ENCODE measurements at regions not wholly inside any gene's neighbourhood (a gene's known extent, or its start where the extent isn't known, plus 50 kb on each side); places are given as distances from the start of the nearest gene placed in this dataset.
"Not testable (repeated sequence)": the region's sequence is repeated elsewhere in the genome, so short reads cannot be mapped to it uniquely, and the experiment has no call there.

DNA sequence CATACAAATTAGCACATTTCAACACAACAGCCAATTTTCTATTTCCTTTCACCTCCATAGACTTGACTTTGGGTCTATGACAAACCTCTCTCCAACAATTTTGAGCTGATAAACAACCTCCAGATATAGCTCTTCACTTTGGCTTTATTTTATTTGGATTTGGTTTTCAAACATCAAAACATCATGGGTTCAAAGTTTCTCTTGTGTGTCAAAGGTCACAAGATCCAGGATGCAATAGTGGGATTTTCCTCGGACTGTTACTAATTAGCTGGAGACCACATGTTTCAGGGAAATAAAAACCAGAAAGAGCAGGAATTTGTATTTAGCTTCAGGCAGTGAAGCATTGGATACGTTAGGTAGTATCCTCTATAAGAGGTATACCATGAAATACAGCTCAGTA, 351.0 kb upstream of the SOX9 start:
- no peak for DNase-seq (ENCODE audit: low read depth in 2 of 2)

DNA sequence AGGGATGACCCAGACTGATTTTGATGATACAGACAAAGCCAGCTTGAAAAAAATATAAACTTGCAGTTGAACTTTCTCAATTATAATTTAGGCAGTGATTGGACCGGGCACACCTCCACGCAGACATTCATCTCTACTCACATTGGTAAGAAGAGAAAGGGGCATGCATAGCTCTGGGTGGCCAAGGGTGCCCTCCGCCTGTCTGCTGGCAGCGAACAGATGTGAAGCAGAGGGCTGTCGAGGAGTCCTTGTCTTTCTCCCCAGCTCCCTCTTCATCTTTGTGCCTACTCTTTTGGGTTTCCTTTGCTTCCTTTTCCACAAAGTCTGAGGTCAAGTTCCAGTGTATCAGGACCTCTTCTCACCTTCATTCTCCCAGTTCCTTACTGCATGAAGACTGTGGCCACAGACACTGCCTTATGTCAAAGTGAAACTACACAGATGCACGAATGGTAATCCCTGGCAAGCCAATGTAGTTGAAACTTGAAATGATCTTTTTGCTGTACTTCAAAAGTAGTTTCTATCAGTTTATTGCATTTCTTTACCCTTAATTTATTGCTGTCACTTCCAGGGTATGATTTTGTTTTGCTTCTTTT, 343.7 kb upstream of the SOX9 start:
- DNase-seq (ENCODE audit: low read depth in 2 of 2), result no peak

DNA sequence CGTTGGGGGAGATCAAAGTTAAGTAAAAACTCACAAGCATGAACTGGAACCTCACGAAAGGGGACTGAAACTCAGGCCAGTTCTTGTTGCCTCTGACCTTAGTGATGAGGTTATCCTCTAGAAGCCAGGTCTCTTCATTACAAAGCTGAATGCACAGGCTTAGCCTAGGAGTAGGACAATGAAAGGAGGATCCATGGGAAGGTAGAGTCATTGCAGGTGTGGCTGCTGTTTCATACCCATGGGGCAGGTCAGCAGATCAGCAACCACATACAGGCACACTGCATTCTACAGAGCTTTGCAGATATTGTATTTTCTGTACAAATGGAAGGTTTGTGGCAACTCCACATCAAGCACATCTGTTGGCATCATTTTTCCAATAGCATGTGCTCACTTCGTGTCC, 341.3 kb upstream of the SOX9 start:
- no peak for DNase-seq (ENCODE audit: low read depth in 2 of 2)

DNA sequence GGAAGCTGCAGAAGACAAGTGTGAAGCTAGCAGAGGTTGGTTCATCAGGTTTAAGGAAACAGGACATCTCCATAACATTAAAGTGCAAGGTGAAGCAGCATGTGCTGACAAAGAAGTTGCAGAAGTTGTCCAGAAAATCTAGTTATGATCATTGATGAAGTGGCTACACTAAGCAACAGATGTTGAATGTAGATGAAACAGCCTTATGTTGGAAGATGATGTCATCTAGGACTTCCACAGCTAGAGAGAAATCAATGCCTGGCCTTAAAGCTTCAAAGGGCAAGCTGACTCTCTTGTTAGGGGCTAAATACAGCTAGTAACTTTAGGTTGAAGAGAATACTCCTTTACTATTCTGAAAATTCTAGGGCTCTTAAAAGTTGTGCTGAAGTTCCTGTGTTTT, 340.2 kb upstream of the SOX9 start:
- DNase-seq (ENCODE audit: low read depth in 2 of 2), result no peak

DNA sequence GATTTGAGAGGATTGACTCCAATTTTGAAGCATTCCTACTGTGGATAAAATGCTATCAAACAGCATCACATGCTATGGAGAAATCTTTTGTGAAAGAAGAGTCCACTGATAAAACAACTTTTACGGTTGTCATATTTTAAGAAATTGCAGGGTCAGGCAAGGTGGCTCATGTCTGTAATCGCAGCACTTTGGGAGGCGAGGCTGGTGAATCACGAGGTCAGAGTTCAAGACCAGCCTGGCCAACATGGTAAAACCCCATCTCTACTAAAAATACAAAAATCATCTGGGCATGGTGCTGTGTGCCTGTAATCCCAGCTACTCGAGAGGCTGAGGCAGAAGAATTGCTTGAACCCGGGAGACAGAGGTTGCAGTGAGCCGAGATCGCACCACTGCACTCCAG, 338.8 kb upstream of the SOX9 start:
- not testable (repeated sequence) for DNase-seq (ENCODE audit: low read depth in 2 of 2)

DNA sequence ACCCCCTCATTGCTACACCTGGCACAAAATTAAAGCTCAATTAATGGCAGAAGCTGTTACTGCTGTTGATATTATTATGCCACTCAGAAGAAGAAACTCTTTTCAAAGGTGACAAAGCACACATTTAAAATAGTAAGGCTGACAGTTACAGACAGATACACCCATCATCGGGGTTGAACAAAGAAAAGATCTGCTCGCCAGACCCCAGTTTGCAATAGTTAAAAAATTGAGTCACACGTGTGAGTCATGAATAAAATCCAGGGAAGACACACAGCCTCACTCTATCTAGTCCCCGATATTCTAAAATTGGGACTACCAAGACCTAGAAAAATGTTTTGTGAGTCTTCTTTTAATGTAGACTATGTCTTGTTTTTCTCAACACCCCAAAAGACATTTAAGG, 330.0 kb upstream of the SOX9 start:
- no peak for DNase-seq (ENCODE audit: low read depth in 2 of 2)

DNA sequence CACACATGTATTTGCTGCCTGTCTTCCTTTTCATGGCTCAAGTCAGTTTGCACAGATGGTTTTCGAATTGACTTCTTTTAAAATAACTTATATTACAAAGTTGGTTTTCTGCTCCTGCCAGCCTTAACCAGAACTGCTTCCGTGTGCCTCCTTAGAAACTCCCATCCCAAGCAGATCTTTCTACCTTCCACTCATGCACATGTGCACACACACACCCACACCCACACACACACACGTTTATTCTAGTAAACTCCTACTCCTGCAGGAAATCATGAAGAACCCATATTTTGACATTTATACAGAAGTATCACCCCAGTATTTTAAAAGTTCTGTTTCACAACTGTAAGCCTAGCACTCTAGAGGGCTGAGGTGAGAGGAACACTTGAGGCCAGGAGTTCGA, 329.5 kb upstream of the SOX9 start:
- no peak for DNase-seq (ENCODE audit: low read depth in 2 of 2)

DNA sequence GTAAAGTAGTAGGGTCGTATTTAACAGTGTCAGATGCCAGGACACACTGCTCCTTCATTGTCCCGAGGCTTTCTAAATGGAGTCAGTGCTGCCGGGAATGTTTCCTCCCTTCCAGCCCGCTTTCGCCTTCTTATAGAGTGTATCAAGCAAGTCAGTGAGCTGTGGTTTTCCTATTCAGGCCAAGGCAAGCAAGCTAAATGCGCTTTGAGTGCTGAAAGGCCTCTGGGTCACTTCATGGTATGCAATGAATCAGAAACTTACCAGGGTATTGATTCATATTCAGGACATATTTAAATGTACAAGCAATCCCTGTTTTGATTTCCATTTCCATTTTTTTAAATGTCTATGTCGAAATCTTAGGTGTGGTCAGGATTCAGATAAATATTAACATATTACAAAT, 327.9 kb upstream of the SOX9 start:
- no peak for DNase-seq (ENCODE audit: low read depth in 2 of 2)

DNA sequence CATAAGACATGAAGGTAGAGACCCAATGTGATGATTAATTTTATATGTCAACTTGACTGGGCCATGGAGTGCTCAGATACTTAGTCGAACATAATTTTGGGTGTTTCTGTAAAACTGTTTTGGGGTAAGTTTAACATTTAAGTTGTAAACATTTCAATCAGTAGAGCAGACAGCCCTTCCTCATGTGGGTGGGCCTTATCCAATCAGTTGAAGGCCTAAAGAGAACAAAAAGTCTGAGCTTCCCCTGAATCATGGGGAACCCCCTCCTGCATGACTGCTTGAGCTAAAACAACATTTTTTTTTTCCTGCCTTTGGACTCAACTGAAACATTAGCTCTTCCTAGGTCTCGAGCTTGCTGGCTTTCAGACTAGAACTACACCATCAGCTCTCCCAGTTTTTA, 327.3 kb upstream of the SOX9 start:
- DNase-seq (ENCODE audit: low read depth in 2 of 2), result no peak

DNA sequence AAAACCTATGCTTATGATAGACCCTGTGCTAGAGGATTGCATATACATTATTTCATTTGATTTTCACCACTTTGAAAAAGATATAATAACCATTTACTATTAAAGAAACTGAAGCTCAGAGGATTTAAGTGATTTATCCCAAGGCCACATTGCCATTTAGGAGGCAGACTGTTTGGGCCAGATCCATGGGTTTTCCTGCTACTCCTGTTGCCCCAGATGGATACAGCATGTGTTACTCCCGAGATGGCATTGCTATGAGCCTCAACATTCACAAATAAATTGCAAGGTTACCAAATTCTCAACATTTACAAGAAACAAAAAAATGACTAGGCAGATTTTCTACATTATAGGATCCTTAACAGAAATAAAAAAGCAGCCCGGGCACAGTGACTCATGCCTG, 322.1 kb upstream of the SOX9 start:
- DNase-seq (ENCODE audit: low read depth in 2 of 2), result no peak

DNA sequence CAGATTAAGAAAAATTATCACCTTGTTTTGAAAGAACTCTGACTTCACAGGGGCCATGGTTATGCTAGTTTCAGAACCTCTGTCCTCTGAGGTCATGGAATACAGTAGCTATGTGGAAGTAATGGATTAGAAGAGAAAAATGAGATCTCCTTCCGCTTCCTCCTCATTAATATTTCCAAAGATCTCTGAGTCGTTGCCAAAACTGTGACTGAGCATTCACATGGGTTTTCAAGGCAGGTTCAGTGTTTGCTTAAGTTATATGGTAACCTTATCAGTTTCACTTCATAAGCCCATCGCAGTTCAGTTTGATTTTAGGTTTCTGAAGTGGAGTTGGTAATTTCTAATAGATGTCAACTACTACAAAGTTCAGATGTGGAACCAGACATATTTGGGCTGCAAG, 321.2 kb upstream of the SOX9 start:
- DNase-seq (ENCODE audit: low read depth in 2 of 2), result no peak

DNA sequence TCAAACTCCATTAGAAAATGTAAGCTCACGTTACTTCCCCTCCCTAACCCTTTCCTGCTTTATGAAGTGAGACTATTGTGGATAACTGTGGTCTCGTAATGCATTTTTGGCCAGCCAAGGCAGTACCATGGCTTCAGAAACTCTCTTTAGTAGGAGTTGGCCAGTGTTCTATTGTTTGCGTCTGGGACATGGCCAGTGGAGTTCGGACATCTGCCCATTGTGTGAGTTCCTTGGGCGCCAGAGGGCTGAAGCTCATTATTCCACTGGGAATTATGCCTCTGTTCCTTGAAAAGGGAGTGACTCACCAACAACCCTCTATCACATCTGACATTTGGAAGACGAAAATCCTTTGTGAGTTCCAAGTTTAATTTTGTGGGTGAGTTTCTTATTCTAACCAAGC, 319.5 kb upstream of the SOX9 start:
- DNase-seq (ENCODE audit: low read depth in 2 of 2), result no peak

DNA sequence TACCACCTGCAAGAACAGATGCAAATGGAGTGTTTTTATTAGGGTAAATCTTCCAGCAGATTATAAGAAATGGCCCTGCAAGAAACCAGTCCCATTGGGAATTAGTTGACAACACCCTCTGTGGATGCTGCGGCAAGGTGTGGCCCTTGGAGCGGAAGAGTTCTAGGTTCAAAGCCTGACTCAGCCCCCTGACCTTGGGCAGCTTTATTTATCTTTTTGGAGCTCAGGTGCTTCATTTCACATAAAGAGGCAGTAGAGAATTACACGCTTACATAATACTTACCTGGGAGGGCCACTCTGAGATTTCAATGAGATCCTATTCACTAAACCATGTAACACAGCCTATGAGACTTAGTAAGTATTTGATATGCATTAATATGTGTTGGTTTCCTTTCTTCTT, 318.2 kb upstream of the SOX9 start:
- DNase-seq (ENCODE audit: low read depth in 2 of 2), result no peak

DNA sequence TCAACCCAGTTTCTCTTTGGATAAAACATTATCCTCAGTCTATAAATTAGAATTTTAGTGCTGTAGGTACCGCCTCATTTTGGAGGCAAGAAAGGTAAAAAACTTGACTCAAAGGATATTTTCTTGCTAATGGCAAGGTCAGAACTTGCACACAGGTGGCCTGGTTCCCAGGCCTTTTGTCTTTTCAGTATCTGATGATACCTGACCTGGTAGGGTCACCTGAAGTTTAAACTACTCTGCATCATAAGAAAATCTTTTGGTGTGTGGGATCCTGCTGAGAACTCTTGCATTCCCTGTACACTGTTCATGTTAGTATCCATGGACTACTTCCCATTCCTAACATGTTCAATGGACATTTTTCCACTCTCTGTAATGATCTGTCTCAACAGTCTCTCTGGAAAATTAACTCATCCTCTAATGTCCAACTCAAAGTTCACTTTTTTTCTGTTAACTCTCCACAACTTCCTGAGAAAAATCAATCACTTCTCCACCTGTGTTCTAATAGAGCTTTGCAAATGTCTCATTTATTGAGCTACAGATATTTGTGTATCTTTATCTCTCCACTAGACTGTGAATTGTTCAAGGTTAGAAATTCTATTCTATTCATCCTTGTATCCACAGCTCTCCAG, 317.1 kb upstream of the SOX9 start:
- DNase-seq (ENCODE audit: low read depth in 2 of 2), result no peak

DNA sequence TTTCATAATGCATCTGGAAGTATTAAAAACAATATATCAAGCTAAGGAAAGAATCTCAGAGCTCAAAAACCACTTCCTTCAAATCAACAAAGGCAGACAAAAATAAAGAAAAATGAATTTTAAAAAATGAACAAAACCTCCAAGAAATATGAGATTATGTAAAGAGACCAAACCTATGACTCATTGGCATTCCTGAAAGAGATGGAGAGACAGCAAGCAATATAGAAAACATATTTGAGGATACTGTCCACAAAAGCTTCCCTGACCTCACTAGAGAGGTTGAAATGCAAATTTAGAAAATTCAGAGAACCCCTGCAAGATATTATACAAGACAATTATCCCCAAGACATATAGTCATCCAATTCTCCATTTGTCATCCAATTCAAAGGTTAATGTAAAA, 311.3 kb upstream of the SOX9 start:
- no peak for DNase-seq (ENCODE audit: low read depth in 2 of 2)

DNA sequence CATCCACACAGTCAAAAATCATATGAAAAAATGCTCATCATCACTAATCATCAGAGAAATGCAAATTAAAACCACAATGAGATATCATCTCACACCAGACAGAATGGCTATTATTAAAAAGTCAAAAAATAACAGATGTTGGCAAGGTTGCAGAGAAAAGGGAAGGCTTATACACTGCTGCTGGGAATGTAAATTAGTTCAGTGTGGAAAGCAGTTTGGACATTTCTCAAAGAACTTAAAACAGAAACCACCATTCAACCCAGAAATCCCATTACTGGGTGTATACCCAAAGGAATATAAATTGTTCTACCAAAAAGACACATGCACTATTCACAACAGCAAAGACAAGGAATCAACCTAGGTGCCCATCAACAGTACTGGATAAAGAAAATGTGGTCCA, 307.0 kb upstream of the SOX9 start:
- not testable (repeated sequence) for DNase-seq (ENCODE audit: low read depth in 2 of 2)

DNA sequence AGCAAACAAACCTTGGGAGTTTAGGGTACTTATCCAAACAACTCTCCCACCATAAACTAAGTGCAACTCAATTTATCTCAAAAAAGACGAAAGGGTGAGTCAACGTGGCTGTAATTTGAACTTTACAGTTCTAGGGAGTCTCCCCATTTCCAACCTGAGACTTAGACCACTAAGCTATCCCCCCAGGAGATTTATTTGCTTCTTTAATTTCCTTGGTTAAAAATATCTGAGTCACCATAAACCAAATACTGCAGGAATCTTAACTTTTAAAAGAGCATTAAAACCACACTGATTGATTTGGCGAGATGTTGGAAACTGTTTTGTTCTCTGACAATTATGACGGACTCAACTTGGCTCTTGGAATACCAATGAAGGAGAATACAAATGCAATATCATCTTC, 299.3 kb upstream of the SOX9 start:
- no peak for DNase-seq (ENCODE audit: low read depth in 2 of 2)

DNA sequence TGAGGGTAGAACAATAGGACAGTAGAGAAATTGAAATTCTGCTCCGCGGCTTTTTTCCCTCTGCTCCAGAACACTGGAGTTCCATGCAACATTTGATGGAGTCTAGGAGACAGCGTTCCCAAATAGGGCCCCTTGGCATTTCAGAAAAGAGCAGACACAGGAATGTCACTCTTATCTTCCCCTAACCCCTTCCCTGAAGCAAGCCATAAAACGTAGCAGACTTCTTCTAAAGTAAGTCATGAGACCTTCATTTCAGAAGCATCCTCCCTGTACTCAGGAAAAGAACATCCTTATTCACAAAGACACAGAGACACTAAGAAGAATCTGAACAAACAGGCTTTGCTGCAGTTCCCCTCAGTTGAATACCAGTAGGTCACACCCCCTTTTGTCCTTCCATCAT, 296.1 kb upstream of the SOX9 start:
- no peak for DNase-seq (ENCODE audit: low read depth in 2 of 2)

DNA sequence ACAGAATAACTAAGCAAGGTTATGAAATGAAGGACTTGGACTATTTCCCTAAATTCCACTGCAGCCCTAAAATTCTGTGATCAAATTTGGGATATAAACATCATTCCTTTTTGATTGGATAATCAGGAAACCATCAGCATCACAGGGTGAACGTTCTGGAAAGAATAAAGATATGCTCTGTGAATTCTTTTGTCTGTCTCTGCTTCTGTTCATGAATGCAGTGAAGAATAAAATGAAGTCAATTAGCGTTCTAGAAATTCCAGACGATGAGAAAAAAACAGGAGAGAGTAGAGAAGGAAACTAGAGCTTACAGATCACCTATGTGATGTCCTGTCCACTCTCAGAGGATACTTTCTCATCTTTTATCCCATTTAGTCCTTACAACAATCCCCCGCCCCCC, 295.1 kb upstream of the SOX9 start:
- DNase-seq (ENCODE audit: low read depth in 2 of 2), result no peak

DNA sequence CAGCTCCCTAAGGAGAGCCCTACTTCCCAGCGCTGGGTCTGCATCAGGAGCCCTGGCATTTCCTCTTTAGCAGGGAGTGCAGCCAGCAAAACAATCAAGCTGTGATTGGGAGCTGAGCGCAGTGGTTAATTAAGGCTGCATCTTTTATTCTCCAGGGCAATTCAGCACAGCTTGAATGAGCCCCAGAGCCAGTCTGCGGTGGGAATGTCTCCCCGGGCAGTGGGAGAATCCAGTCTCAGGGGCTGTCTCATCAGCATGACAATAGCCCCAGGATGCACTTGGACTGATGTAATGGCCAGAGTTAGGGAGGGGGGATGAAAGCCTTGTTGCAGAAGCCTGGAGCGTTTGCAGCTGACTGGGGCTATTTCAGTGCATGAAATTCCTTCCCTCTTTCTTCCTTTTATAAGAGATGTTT, 292.6 kb upstream of the SOX9 start:
- DNase-seq (ENCODE audit: low read depth in 2 of 2), result no peak

DNA sequence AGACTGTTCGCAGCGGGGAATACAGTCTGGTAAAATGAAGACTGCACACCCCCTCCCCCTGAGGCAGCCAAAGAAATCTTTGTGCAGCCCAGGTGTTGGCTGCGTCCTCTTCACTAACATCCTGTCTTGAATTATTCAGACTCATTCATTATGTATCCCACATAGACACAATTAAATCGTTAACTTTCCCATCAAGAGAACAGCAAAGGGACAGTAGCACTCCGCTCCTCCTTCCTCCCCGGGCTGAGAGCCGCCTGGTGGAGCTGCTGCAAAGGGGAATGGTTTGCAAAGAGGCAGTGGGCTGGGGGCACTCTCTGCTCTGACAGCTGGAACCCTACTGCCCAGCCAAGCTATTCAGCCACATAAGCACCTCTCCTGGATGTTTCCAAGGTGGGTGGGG, 290.0 kb upstream of the SOX9 start:
- no peak for DNase-seq (ENCODE audit: low read depth in 2 of 2)

DNA sequence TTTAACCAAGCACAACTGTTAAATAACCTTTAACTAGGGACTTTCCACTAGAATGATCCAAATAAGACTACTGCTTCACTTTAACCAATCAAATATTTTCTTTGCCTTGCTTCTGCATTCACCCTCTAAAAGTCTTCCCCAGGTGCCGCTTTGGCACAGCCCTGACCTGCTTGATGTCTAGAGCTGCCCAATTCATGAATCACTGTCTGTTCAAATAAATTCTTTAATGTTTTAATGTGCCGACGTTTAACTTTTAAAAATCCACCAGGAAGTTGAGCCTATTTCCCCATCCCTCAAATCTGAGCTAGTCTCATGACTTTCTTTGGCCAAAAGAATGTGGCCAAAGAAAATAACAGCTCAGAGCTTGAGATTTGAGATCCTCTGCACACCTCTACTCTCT, 277.8 kb upstream of the SOX9 start:
- DNase-seq (ENCODE audit: low read depth in 2 of 2), result no peak

DNA sequence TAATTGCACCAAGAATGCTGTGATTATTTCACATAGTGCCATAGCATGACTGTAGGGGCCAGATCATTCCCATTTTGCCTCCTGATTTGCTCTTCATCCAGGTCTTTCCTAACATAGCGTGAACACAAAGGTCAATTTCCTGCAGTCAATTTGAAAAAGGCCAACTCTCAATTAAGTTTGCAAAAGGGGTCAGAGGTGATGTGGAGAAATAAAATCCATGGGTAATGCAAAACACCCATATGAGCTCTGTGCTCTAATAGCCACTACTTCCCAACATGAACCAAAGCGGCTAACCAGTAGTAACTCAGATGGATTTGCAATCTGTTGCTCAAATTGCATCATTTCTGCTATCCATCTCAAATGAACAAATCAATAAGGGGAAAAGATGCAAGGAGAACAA, 275.5 kb upstream of the SOX9 start:
- DNase-seq (ENCODE audit: low read depth in 2 of 2), result no peak

DNA sequence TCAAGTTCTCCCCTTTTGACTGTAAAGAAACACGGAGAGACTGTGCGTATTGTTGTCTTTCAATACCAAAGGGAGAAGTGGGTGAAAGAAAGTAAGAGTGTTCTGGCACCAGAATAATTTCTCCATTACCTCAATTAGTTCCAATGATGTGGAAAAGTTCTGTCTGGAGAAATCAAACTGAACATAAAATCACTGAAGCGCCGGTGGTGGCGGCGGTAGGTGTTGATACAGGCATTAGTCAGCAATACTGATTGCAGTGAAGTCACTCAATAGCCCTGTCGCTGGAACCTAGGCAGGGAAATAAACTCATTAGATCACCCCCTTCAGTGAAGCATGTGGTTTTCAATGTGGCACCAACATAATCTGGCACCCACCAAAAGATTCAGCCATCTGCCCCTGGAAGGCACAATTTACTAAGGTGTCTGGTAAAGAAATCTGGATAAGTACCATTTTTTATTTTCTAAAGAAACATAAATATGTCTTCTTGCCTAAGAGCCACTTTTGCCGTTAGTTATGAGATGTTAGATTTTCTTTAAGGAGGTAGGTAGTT, 274.2 kb upstream of the SOX9 start:
- DNase-seq (ENCODE audit: low read depth in 2 of 2), result no peak

Data from stimulated activated CD8-positive, alpha-beta memory T cell treated with anti-CD3 and anti-CD28 coated beads, Interleukin-2, amount 100 ng/mL, for 1 hour (primary cell).